GM12878 (cell line): ENCODE measurements at regions not wholly inside any gene's neighbourhood (a gene's known extent, or its start where the extent isn't known, plus 50 kb on each side); places are given as distances from the start of the nearest gene placed in this dataset.

Experiments
- BCL11A ChIP-seq: IDR thresholded peaks from 2 replicates; pipeline ENCODE4 v1.6.1; 2011; ENCODE audit warnings: low read depth, low read length
- CHD2 ChIP-seq: IDR thresholded peaks from 2 replicates; pipeline ENCODE4 v1.6.1; 2011; ENCODE audit warnings: low read depth, low read length, improper control_type of control experiment, borderline replicate concordance
- ELK1 ChIP-seq: IDR thresholded peaks from 2 replicates; pipeline ENCODE4 v1.6.1; 2012; ENCODE audit warnings: low read depth, low read length, improper control_type of control experiment
- EZH2 ChIP-seq: IDR thresholded peaks from 2 replicates; pipeline ENCODE4 v1.6.1; 2012; ENCODE audit warnings: low read depth, mild to moderate bottlenecking, control low read depth, inconsistent platforms, low read length, borderline replicate concordance; ENCODE audit not compliant: control insufficient read depth
- NFYB ChIP-seq: IDR thresholded peaks from 2 replicates; pipeline ENCODE4 v1.6.1; 2011; ENCODE audit warnings: low read depth, mild to moderate bottlenecking, low read length, improper control_type of control experiment, moderate library complexity; ENCODE audit not compliant: insufficient read depth
- POLR2A ChIP-seq: IDR thresholded peaks from 2 replicates; pipeline ENCODE4 v1.6.1; 2011; ENCODE audit warnings: low read depth, mild to moderate bottlenecking, low read length
- POLR2AphosphoS2 ChIP-seq: IDR thresholded peaks from 2 replicates; pipeline ENCODE4 v1.6.1; 2011; ENCODE audit warnings: low read depth, mild to moderate bottlenecking, low read length, improper control_type of control experiment, moderate library complexity
- RBBP5 ChIP-seq: fragments of 200-600 bp; sonication (generic); conservative IDR thresholded peaks from 2 replicates; pipeline ENCODE4 v1.6.1; 2016
- TF ChIP-seq, protein P1 (sequence below), 3 experiments: IDR thresholded peaks in 2 of 3; conservative IDR thresholded peaks in 1 of 3; 2 replicates each; pipeline ENCODE4 v1.5.1; 2011; ENCODE audit warnings: low read depth in 3 of 3, low read length in 3 of 3, mild to moderate bottlenecking in 3 of 3, control low read depth in 2 of 3, moderate library complexity in 2 of 3, inconsistent platforms in 1 of 3, mixed read lengths in 1 of 3; ENCODE audit not compliant: control insufficient read depth in 2 of 3, insufficient read depth in 1 of 3; ENCODE audit errors: extremely low read depth in 1 of 3

DNA sequence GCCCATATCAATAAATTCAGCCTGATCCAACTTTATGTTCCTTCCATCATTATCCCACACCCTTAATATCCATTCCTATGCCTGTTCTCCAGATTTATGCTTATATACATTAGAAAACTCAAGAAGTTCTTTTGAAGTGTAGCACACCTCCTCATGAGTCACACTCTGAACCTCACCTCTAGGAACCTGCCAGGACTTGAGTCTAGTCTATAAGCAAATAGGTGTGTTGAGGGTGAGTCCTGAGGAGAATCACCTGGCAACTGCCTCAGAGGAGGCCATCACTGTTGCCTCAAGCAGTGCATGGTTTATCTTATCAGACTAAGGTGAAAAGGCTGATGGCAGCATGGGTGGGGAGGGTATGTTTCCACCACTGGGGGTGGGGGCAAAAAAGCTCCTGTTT, 496.7 kb downstream of the C6orf118 start:
- TF ChIP-seq CHD2 (no peak), ELK1 (no peak), POLR2A (no peak), RBBP5 (no peak), POLR2AphosphoS2 (no peak), EZH2 (no peak), NFYB (no peak), BCL11A (no peak)
- TF ChIP-seq, protein P1, sequence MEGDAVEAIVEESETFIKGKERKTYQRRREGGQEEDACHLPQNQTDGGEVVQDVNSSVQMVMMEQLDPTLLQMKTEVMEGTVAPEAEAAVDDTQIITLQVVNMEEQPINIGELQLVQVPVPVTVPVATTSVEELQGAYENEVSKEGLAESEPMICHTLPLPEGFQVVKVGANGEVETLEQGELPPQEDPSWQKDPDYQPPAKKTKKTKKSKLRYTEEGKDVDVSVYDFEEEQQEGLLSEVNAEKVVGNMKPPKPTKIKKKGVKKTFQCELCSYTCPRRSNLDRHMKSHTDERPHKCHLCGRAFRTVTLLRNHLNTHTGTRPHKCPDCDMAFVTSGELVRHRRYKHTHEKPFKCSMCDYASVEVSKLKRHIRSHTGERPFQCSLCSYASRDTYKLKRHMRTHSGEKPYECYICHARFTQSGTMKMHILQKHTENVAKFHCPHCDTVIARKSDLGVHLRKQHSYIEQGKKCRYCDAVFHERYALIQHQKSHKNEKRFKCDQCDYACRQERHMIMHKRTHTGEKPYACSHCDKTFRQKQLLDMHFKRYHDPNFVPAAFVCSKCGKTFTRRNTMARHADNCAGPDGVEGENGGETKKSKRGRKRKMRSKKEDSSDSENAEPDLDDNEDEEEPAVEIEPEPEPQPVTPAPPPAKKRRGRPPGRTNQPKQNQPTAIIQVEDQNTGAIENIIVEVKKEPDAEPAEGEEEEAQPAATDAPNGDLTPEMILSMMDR (IDR thresholded peaks at IDR 0.05 in 2 of 3, conservative IDR thresholded peaks at IDR 0.05 in 1 of 3; ENCODE audit: control insufficient read depth in 2 of 3, extremely low read depth in 1 of 3, insufficient read depth in 1 of 3, low read depth in 3 of 3, low read length in 3 of 3): no peak
